GM19351 (cell line): ENCODE measurements at regions not wholly inside any gene's neighbourhood (a gene's known extent, or its start where the extent isn't known, plus 50 kb on each side); places are given as distances from the start of the nearest gene placed in this dataset.
A peak's percentile ranks its signal among the peaks of the same experiment; 100 is the strongest.

Experiments used
- ATAC-seq: cut with Tn5 transposase; IDR thresholded peaks from one replicate; pipeline ENCODE4 v1.9.1; 2021; ENCODE audit warnings: mild to moderate bottlenecking, moderate library complexity; ENCODE audit not compliant: unreplicated experiment

DNA sequence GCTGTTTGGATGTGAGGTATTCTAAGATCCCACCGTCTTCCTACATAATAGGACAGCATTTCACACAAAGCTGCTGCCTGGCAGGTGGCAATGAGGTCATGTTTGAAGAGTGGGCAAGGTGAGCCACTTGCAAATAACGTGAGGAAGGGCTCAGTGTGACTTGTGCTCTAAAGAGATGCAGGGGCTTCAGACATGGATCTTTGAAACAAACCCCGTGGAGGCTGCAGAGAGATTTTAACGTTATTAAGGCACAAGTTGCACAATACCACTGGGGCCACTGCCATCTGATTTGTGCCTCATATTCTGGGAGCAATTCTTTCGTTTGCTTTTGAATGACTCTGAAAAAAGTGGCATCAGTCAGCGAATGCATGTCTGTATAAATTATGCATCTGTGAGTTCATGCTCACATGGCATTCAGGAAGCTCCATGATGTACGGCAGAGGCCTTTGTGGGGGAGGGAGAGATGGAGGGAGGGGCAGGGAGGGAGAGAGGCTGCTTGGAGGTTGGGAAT is 362.0 kb downstream of the SOX11 start:
- ATAC-seq: no peak

DNA sequence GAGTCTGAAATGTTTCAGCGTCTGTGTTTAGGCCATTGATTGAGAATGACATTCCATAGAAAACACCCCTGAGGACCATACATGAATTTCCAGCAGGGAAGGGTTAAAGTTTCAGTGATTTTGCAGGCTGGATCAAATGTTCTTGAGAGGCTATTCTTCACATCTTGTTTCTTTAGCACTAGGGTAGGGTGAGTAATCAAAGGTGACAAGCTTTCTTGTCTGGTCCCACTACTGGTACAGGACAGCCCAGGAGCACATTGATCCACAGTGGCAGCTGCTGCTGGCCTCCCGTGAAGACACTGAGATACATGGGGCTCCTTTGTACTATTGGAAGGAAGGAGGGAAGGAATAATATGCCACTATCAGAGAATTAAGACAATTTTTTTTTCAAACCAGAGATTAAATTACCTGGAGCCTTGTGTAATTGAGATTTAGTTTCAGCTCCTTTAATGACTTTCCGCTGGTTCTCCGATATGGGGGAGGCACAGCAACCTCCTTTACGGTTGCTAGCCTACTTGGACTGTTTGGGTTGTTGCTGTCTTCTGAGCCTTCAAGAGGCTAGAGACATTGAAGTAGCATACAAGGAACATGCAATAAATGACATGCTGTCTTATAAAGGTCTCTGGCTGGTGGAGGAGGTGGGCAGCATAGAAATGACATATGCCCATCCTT is 368.9 kb downstream of the SOX11 start:
- no peak for ATAC-seq

DNA sequence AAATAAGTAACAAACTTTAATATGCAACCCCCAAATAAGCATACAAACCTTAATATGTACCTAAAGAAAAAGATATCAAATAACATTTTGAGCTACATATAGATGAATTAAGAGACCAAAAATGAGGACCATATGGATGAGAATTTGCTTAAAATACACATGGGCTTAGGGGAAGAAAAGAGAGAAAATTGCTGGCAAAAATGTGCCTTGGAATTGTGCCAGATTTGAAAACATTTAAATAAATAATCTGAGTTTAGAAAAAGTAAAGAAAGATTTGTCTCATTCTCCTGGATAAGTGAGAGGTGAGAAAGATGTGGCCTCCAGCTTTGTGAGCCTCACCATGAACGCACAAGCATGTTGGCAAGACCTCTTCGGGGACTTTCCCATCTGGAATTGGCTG is 372.6 kb downstream of the SOX11 start:
- no peak for ATAC-seq

DNA sequence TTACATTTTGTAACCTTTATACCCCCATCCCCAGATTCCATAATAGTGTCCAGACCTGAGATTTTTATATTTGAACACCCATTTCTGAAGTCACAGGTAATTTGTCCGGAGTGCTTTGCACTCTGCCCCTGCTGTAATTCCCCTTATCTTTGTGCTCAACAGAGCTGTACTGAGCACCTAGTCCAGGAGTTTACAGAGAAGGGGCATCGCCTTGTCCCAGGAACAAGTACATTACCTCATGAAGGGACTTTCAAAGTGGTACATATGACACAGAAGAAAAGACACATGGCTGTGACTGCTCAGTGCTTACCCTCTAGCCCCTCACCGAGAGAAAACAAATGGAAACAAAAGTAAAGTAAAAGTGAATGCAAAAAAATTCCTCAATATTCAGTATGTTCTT is 373.5 kb downstream of the SOX11 start:
- no peak for ATAC-seq

DNA sequence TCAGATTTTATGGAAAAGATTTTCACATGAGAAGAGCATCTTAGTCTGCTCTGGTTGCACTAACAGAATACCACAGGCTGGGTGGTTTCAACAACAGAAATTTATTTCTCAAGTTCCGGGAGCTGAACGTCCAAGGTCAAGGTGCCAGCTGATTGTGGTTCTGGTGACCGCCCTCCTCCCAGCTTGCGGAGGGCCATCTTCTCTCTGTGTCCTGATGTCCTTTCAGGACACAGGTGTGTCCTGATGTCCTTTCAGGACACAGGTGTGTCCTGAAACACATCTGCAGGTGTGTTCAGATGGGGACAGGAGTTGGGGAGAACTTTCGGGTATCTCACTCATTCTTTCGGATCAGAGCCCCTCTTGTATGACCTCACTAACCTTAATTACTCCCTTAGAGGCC is 374.9 kb downstream of the SOX11 start:
- no peak for ATAC-seq

DNA sequence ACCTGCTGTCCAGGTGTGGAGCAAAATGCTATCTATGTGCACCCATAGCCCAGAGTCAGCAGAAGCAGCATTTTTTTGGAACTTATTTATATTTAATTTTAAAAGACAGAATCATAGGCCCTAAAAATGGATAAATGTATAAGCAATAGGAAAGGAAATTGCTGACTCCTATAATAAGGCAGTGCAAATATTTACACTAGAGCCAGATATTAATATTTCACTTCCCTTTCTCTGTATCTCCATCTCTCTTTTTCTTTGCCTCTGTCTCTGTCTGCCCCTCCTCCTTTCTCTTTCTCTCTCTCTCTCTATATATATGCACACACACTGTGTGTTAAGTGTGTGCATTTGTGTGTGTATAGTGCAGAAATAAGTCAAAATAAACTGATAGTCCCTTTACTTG is 375.6 kb downstream of the SOX11 start:
- ATAC-seq: no peak

DNA sequence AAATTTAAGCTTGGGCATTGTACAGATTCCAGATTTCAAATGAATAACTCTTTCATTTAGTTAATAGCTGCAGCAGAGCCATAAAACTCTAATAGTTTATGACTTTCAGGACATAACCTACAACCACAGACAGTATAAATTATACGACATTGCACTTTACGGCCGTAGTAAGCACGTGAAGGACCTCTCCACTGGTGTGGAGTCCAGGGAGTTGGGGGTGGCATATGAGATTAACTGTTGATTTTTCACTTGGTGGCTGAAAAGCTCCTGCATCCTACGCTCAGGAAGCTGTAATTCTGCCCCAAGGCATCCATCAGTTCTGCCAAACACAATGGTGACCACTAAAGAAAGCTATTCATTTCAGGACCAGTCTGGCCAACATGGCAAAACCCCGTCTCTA is 376.2 kb downstream of the SOX11 start:
- ATAC-seq: no peak

DNA sequence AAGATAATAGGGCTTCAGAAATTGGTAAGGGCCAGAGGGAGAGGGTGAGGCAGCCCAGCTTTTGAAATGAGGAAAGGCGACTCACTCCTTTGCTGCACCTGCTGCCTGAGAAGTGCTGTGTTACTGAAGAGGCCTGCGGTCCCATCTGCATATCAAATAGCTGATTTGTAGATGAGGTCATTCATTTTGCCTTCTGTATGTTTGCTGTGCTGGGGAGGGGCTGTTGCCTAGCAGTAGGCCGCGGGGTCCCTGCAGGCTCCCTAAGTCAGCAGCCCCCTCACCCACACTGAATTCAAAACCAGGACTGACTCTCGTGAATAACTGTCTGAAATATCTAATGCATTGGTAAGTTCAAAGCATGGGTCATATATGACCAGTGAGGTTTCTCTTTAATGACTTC is 377.2 kb downstream of the SOX11 start:
- ATAC-seq: no peak

DNA sequence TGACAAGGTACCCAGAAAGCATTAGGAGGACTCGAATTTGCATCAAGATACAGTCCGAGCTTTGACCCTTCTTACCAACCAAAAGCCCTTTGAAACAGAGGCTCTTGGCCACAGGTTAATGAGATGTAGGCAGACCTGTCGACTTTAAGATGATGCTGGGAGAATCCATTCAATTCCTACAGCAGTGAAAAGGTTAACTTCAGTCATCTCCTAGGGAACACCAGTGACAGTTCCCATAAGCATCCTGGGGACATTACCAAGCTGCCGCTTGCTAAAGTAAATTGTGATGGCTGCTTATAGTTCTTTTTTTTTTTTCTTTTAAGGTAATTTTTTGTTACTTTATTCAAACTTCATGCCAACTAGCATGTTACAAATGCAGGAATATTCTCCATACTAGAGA is 379.3 kb downstream of the SOX11 start:
- no peak for ATAC-seq

DNA sequence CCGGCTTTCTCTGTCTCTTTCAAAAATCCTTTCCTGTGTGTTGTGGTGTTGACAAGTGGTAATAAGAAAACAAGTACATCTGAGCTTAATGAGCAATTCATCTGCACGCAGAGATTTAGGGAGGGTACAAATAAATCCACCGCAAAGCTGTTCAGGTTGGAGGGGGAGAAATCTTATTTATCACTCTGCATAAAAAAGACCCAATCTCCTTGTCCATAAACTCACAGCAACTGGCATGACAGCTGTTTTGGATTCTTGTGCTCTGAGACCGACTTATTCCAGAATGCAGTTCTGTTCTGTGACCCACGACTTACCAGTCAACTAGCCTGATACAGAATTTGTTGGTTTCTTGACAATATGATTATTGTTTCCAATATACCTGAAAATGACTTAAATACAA is 380.1 kb downstream of the SOX11 start:
- ATAC-seq: no peak

DNA sequence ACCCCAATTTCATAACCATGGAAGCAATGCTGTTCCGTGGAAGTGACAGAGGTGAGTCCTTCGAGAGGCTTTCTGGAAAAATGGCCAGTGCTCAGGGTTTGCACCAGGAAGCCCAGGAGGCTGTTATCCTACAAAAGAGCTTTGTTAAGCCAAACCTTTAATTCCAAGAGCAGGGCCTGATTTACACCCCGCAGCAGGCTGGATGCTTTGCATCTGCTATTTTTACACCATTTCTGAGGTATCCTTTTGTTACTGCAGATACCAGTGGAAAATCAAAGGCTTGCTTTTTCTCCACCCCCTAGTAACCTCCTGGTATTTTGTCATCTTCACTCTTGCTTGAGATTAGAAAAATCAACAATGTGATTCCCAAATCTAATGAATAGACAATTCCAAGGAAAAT is 380.6 kb downstream of the SOX11 start:
- no peak for ATAC-seq

DNA sequence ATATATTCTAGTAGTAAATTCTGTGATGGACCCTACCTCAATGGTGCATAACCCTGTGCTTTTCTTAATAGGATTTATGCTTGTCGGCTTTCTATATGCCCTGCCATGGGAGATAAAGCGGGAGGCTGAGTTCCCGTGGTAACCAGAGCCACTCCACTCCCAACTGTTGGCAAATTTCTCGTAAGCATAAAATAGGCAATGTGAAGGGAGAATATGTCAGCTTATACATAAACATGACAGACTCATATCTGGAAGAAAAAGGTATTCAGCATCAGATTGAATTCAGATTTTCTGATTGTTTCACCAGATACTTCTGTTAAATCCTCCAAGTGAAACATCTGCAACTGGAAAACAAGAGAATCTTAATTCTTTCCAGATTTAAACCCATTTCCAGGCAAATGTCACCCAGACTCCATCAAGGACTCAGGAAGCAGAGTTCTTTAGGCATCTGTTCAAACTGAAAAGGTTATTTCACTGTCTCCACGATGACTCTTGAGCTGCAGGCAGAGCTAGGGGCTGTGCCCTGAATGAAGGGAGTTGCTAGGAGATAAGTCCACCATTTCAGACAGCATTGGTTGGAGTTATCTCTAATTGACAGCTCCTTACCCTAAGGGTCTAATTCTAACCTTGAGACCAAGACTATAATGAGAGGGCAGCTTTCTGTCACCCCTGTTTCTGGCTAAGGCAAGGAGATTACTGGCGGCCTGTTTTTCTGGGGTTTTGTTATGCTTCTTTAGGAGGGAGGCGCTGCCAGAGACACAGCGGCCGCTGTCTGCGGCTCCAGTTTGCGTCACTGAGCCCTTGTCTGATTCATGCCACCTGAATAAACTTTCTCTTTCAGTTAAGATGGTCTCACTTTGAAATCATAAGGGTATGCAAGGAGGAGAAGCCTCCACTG is 381.3 kb downstream of the SOX11 start:
- no peak for ATAC-seq

DNA sequence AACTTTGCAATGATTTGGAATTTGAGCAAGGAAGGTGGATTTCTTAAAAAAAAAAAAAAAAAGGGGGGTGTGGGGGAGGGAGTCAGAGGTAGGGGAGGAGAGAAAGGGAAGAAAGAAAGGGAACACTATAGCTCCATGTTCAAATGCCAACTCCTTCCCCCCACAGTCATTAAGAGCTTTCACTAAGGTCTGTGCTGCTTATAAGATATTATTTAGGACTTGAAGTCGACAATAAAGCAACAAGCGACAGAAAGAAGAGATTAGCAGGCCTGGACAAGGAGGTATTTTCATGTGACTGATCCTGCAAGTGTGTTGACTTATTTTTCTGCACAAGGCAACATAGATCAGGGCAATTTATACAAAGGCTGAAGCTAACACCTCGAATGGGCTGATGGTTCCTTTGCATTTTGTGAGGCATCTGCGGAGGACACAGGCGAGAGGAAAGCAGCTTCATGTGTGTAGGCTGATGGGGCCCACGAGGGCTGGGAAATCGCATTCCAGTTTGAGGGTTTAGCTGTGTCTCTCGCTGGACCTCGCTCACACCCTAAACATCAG is 382.0 kb downstream of the SOX11 start:
- no peak for ATAC-seq

DNA sequence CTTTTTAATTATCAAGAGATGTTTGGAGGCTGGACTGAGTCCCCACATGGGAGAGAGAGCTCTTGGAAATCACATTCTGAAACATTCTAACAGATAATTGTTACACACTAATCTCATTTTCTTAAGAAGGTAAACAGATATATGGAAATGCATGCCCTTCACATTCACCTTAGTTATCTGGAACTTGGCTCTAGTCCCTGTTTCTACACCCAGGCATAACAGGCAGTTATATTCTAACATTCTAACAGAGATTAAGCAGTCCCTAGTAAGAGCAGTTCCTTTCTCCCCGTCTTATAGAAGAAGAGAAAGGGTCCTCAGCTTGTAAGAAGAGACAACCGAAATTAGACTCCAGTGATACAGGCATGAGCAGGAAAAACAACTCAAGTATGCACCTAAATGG is 385.4 kb downstream of the SOX11 start:
- no peak for ATAC-seq

DNA sequence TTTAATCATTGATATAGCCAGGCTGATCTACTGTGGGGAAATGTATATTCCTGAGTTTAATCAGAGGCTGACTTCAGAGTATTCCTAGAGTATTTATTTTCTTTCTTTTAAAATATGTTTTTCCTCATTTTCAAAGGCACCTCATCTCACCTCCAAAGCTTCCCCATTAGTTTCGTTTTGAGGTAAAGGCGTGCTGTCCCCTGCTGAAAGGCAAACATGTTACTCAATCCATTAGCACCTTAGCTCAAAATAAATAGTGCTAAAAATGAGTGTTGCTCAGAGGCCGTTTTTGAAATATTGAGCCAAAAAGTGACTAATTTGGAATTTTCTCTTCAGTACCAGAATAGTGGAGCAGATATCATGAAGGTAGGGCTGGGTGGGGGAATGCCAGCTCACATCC is 386.2 kb downstream of the SOX11 start:
- ATAC-seq: no peak

DNA sequence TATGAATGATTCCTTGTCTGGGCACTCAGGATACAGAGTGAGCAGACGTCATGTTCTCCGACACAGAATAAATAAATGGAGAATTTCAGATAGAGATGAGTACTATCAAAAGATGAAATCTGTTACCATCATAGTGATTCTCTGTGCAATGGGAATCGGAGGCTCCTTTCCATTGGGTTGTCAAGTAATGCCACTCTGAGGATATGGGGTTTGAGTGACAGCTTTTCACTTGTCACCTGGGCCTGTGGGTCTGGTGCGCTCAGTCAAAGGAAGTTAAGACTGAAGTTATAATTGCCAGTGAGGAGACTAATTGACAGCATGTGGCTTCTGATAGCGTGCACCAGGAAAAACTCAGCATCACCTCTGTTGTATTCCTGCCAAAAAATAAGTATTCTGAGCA is 387.2 kb downstream of the SOX11 start:
- ATAC-seq: no peak

DNA sequence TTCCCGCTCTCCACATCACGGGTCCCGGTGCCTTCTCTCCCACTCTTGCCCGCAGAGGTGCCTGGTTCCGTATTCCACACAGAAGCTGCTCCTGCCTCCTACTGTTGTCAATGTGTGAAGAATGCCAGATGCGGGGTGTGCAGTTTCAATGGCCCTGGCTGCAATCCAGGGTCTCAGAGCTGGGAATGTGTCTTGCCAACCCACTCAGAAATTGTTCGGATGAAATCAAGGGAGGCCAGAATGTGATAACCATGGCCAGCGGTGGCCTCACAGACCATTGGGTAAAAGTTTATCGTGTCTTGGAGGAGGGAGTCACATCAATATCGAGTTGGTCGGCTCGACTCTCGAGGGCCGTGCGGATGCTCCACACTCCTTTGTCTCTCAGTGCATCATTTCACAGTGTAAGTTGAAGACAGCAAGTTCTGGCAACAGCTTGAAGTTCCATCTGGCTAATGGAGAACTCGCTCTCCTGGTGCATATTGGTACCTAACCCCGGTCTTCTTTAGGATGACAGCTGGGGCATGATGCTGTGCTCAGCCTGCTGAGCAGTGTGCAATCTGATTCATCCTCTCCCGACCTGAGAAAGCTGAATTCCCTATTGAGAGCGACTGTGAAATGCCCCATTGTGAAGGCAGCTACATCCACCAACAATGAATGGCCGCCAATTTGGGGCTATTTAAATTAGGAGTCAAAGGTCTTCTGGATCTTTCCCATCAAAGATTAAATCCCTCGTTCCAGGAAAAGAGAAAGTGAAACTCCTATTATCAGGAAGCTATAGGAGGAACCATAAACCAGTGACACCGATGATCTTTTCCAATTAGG is 389.0 kb downstream of the SOX11 start:
- ATAC-seq: no peak

DNA sequence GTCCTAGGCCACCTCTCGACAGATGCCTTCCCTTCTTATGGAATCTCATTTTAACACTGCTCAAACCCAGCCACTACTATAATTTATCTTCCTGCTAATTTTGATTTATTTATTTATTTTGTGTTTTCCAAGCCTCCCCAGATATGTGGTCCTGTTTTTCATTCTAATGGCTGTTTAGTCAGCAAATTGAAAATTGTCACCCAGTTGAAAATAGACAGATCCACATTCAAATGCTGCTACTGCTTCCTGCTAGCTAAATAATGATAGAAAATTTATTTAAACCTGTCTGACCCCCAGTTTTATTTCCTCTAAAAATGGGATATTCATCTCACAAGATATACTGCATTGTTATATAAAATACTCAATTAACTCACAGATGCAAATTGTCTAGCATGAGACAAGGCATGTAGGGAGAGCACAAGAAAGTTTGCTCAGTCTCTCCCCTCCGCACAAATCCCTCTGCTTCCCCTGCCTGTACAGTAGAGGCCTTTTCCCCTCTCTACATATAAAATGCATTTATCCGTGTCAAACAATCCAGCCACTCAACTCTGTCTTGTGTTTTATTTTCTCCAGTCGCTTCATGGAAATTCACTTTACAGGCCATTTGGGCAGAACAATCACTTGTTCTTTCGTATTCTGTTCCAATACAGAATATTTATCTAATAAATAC is 389.9 kb downstream of the SOX11 start:
- ATAC-seq: no peak

DNA sequence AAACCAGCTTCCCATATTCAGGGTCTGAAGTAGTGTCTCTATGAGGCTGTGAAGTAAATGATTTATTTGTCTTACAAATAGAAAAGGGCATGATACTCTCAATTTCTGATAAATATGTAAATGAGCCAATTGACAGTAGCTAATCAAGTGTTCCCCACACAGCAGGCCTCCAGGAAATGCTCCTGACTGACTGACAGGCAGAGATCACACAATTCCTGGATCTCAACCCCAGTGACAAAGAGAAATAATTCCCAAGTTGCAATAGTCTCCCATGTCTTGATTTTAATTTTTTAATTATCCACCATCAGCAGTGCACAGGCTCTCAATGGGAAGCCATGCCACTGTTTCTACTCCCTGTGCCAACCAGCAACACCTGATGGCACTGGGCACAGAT is 390.4 kb downstream of the SOX11 start:
- ATAC-seq: no peak

DNA sequence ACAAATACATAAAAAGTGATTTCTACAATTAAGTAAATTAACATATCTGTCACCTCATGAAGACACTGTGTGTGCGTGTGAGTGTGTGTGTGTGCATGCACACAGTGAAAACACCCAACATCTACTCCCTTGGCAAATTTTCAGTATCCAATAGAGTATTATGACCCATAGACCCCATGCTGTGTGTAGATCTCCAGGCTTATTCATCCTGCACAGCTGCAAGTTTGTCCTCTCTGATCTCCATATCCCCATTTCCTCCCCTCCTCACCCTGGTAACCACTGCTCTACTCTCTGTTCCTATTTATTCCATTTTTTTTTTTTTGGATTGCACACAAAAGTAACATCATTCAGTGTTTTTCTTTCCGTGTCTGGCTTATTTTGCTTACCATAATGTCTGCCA is 391.0 kb downstream of the SOX11 start:
- no peak for ATAC-seq

DNA sequence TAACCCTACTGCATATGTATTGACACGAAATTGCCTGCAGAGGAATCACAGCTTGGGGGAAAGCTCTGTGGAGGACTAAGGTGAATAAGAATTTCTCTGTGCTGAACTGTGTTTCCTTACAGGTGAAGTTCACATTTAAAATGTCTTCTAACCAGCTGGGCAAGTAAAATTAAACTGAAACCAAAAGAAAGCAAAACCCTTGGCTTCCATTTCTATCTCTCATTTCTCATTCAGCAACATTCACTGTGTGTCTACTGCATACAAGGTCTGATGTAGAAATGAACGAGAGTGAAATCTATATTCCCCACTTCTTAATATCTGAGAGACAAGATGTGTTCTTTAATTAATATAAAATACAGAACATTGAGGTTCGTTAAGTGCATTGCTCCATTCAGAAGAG is 397.3 kb downstream of the SOX11 start:
- ATAC-seq: peak; percentile 55
